ENCODE measurements at regions not wholly inside any gene's neighbourhood (a gene's known extent, or its start where the extent isn't known, plus 50 kb on each side); places are given as distances from the start of the nearest gene placed in this dataset.

DNA sequence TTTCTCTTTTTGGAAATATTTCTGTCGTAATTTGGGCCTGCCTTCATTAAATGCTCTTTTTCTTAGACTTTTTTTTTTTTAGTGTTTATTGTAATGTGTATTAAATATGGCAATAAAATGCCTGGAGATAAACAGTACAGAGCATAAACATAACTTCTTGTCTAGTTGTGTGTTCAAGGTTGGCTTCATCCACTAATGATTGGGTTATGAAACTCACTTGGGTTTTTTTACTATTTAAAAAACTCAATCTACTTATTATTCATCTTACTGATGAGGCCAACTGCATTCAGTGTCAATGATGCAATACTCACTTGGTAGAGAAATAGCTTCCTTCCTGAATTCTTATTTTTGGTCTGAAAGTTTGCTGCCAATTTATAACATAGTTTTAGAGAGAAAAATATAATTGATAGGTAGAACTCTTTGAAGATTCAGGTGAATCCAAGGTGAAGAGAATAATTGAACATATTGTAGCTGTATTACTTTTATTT is 144.2 kb upstream of the NABP1 start:
- TF ChIP-seq CTCF (IDR thresholded peaks at IDR 0.05) = no peak
- TF ChIP-seq, protein P1, sequence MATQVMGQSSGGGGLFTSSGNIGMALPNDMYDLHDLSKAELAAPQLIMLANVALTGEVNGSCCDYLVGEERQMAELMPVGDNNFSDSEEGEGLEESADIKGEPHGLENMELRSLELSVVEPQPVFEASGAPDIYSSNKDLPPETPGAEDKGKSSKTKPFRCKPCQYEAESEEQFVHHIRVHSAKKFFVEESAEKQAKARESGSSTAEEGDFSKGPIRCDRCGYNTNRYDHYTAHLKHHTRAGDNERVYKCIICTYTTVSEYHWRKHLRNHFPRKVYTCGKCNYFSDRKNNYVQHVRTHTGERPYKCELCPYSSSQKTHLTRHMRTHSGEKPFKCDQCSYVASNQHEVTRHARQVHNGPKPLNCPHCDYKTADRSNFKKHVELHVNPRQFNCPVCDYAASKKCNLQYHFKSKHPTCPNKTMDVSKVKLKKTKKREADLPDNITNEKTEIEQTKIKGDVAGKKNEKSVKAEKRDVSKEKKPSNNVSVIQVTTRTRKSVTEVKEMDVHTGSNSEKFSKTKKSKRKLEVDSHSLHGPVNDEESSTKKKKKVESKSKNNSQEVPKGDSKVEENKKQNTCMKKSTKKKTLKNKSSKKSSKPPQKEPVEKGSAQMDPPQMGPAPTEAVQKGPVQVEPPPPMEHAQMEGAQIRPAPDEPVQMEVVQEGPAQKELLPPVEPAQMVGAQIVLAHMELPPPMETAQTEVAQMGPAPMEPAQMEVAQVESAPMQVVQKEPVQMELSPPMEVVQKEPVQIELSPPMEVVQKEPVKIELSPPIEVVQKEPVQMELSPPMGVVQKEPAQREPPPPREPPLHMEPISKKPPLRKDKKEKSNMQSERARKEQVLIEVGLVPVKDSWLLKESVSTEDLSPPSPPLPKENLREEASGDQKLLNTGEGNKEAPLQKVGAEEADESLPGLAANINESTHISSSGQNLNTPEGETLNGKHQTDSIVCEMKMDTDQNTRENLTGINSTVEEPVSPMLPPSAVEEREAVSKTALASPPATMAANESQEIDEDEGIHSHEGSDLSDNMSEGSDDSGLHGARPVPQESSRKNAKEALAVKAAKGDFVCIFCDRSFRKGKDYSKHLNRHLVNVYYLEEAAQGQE (IDR thresholded peaks at IDR 0.05; ENCODE audit: insufficient read depth in 1 of 2, low read depth in 2 of 2, low read length in 1 of 2) = no peak
- no peak for TF ChIP-seq POLR2AphosphoS5 (IDR thresholded peaks at IDR 0.05; ENCODE audit: low read depth, low read length)

All from Panc1 (cell line).